Activated naive CD4-positive, alpha-beta T cell treated with Interleukin-2 at 50 U/mL for 16 hours (primary cell): ENCODE measurements at regions not wholly inside any gene's neighbourhood (a gene's known extent, or its start where the extent isn't known, plus 50 kb on each side); places are given as distances from the start of the nearest gene placed in this dataset.
"Not testable (repeated sequence)": the region's sequence is repeated elsewhere in the genome, so short reads cannot be mapped to it uniquely, and the experiment has no call there.

Source experiments
- DNase-seq: peaks from one replicate; pipeline ENCODE4 v3.0.0-alpha.2; 2020

GRCh38 chr13:107642831-107643230, 572.5 kb downstream of the LIG4 start:
- DNase-seq, result no peak

- no peak for DNase-seq
Observed at GRCh38 chr13:107641574-107641973, 573.8 kb downstream of the LIG4 start.

GRCh38 chr13:107625648-107626047, 589.7 kb downstream of the LIG4 start:
- DNase-seq, result no peak

GRCh38 chr13:107617527-107617926, 597.8 kb downstream of the LIG4 start:
- DNase-seq, result no peak

- no peak for DNase-seq
Observed at GRCh38 chr13:107612376-107612775, 603.0 kb downstream of the LIG4 start.

- DNase-seq, result no peak
Observed at GRCh38 chr13:107608736-107609135, 606.6 kb downstream of the LIG4 start.

GRCh38 chr13:107600971-107601370, 614.4 kb downstream of the LIG4 start:
- DNase-seq, result no peak

GRCh38 chr13:107596306-107596705, 619.0 kb downstream of the LIG4 start:
- DNase-seq, result not testable (repeated sequence)

GRCh38 chr13:107590556-107590955, 624.8 kb downstream of the LIG4 start:
- DNase-seq, result no peak

GRCh38 chr13:107587681-107588080, 627.7 kb downstream of the LIG4 start:
- no peak for DNase-seq

- no peak for DNase-seq
Observed at GRCh38 chr13:107586216-107586615, 629.1 kb downstream of the LIG4 start.

- DNase-seq, result no peak
Observed at GRCh38 chr13:107585469-107586180, 629.7 kb downstream of the LIG4 start.

- DNase-seq, result no peak
Observed at GRCh38 chr13:107582171-107582570, 633.2 kb downstream of the LIG4 start.

- DNase-seq, result no peak
Observed at GRCh38 chr13:107580741-107581412, 634.5 kb downstream of the LIG4 start.

- no peak for DNase-seq
Observed at GRCh38 chr13:107576430-107576829, 638.9 kb downstream of the LIG4 start.

- no peak for DNase-seq
Observed at GRCh38 chr13:107574517-107575210, 640.7 kb downstream of the LIG4 start.

GRCh38 chr13:107573184-107573583, 642.2 kb downstream of the LIG4 start:
- DNase-seq, result no peak

- no peak for DNase-seq
Observed at GRCh38 chr13:107572156-107572555, 643.2 kb downstream of the LIG4 start.

- DNase-seq, result no peak
Observed at GRCh38 chr13:107568181-107568580, 647.2 kb downstream of the LIG4 start.

GRCh38 chr13:107563099-107563925, 652.0 kb downstream of the LIG4 start:
- DNase-seq, result no peak

GRCh38 chr13:107562203-107562602, 653.1 kb downstream of the LIG4 start:
- DNase-seq, result no peak

- DNase-seq, result no peak
Observed at GRCh38 chr13:107554460-107554859, 660.9 kb downstream of the LIG4 start.

GRCh38 chr13:107553838-107554237, 661.5 kb downstream of the LIG4 start:
- no peak for DNase-seq
